Suprapubic skin (tissue), 4 donors: ENCODE measurements at regions not wholly inside any gene's neighbourhood (a gene's known extent, or its start where the extent isn't known, plus 50 kb on each side); places are given as distances from the start of the nearest gene placed in this dataset.

Source experiments
- DNase-seq, 2 donors: peaks; one replicate each; pipeline ENCODE4 v3.0.0-alpha.2; 2019; ENCODE audit warnings: low spot score in 2 of 2
- H3K27ac ChIP-seq: fragments of 200-600 bp; sonication (generic); one replicate; pipeline ENCODE4 v1.5.1; 2019
- H3K27me3 ChIP-seq: fragments of 200-600 bp; sonication (generic); one replicate; pipeline ENCODE4 v1.5.1; 2019
- H3K36me3 ChIP-seq: fragments of 200-600 bp; sonication (generic); one replicate; pipeline ENCODE4 v1.5.1; 2019
- H3K4me1 ChIP-seq: fragments of 200-600 bp; sonication (generic); one replicate; pipeline ENCODE4 v1.5.1; 2019
- H3K4me3 ChIP-seq: fragments of 200-600 bp; sonication (generic); one replicate; pipeline ENCODE4 v1.5.1; 2019; ENCODE audit warnings: mild to moderate bottlenecking
- H3K9me3 ChIP-seq: fragments of 200-600 bp; sonication (generic); one replicate; pipeline ENCODE4 v1.5.1; 2019
- CTCF ChIP-seq, 2 donors: fragments of 200-600 bp in 1 of 2; fragments of 450-650 bp in 1 of 2; sonication (generic) in 1 of 2; IDR thresholded peaks; one replicate each; pipeline ENCODE4 v1.5.1; 2016 to 2019; ENCODE audit warnings: antibody characterized with exemption in 2 of 2, mild to moderate bottlenecking in 1 of 2, moderate library complexity in 1 of 2
- EP300 ChIP-seq: sonication (generic); formaldehyde crosslinking; IDR thresholded peaks from one replicate; pipeline ENCODE4 v1.6.1; 2017; ENCODE audit warnings: antibody characterized with exemption
- POLR2A ChIP-seq, 2 donors: fragments of 450-650 bp; IDR thresholded peaks; one replicate each; pipeline ENCODE4 v1.6.1; 2017; ENCODE audit warnings: antibody characterized with exemption in 2 of 2, mild to moderate bottlenecking in 2 of 2, moderate library complexity in 2 of 2
- POLR2AphosphoS5 ChIP-seq, 3 donors: sonication (generic); formaldehyde crosslinking; IDR thresholded peaks; one replicate each; pipeline ENCODE4 v1.6.1; 2017; ENCODE audit warnings: antibody characterized with exemption in 3 of 3
- WGBS: methylation state at CpG from one replicate; pipeline ENCODE4 v1.1.5; 2018; 5-methylcytosine and 5-hydroxymethylcytosine counted together

- TF ChIP-seq EP300 (no peak), POLR2AphosphoS5 (IDR thresholded peaks at IDR 0.05) (no peak), CTCF (IDR thresholded peaks at IDR 0.05) (no peak), POLR2A (IDR thresholded peaks at IDR 0.05) (no peak)
- 54% methylated on average over 5 of the region's 5 CpGs for WGBS
- H3K4me1 ChIP-seq = no peaks in the 10 kb centered on the region
- no peaks in the 10 kb centered on the region for H3K27me3 ChIP-seq
- no peak for DNase-seq
- H3K36me3 ChIP-seq = no peaks in the 10 kb centered on the region
- H3K27ac ChIP-seq = no peak overlapping the region
- no peaks in the 10 kb centered on the region for H3K9me3 ChIP-seq
- H3K4me3 ChIP-seq = no peak overlapping the region
These were observed 109.2 kb downstream of the NOL4 start for GRCh38 chr18:34115409-34116081.

- DNase-seq = no peak
- Histone ChIP-seq H3K4me1 (no peaks in the 10 kb centered on the region), H3K36me3 (no peaks in the 10 kb centered on the region), H3K27me3 (no peaks in the 10 kb centered on the region), H3K27ac (no peak overlapping the region), H3K4me3 (no peak overlapping the region), H3K9me3 (no peaks in the 10 kb centered on the region)
- TF ChIP-seq CTCF (IDR thresholded peaks at IDR 0.05) (no peak), POLR2A (IDR thresholded peaks at IDR 0.05) (no peak), EP300 (no peak), POLR2AphosphoS5 (IDR thresholded peaks at IDR 0.05) (no peak)
- WGBS = 78% methylated on average over 4 of the region's 4 CpGs
These were observed 109.7 kb downstream of the NOL4 start for GRCh38 chr18:34114996-34115395.

DNA sequence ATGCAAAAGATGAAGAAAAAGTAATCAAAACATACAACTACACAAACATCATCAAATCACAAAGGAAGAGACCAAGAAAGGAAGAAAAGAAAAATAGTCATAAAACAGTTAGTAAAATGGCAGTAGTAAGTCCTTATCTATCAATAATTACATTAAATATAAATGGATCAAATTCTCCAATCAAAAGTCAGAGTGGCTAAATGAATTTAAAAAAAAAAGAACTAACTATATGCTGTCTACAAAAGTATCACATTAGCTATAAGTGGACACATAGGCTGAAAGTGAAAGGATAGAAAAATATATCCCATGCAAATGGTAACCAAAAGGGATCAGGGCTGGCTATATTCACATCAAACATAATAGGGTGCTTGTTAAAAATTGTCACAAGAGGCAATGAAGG is 116.5 kb downstream of the NOL4 start:
- Histone ChIP-seq H3K27ac (no peak overlapping the region), H3K27me3 (no peaks in the 10 kb centered on the region), H3K4me3 (no peak overlapping the region), H3K9me3 (no peaks in the 10 kb centered on the region), H3K36me3 (no peaks in the 10 kb centered on the region), H3K4me1 (no peaks in the 10 kb centered on the region)
- TF ChIP-seq CTCF (IDR thresholded peaks at IDR 0.05) (no peak), POLR2A (IDR thresholded peaks at IDR 0.05) (no peak), EP300 (no peak), POLR2AphosphoS5 (IDR thresholded peaks at IDR 0.05) (no peak)
- no peak for DNase-seq

GRCh38 chr18:34098109-34098508 is 126.6 kb downstream of the NOL4 start:
- H3K27me3 ChIP-seq = no peaks in the 10 kb centered on the region
- H3K4me3 ChIP-seq = no peak overlapping the region
- TF ChIP-seq POLR2AphosphoS5 (IDR thresholded peaks at IDR 0.05) = no peak
- TF ChIP-seq CTCF (IDR thresholded peaks at IDR 0.05) = no peak
- no peak for TF ChIP-seq POLR2A (IDR thresholded peaks at IDR 0.05)
- TF ChIP-seq EP300 = no peak
- no peaks in the 10 kb centered on the region for H3K9me3 ChIP-seq
- no peaks in the 10 kb centered on the region for H3K4me1 ChIP-seq
- no peaks in the 10 kb centered on the region for H3K36me3 ChIP-seq
- WGBS = 59% methylated on average over 2 of the region's 2 CpGs
- no peak overlapping the region for H3K27ac ChIP-seq
- DNase-seq = no peak

GRCh38 chr18:34097312-34097711 is 127.4 kb downstream of the NOL4 start:
- no peaks in the 10 kb centered on the region for H3K9me3 ChIP-seq
- no peak overlapping the region for H3K4me3 ChIP-seq
- H3K27ac ChIP-seq = no peak overlapping the region
- TF ChIP-seq CTCF (IDR thresholded peaks at IDR 0.05) = no peak
- TF ChIP-seq POLR2AphosphoS5 (IDR thresholded peaks at IDR 0.05) = no peak
- TF ChIP-seq POLR2A (IDR thresholded peaks at IDR 0.05) = no peak
- TF ChIP-seq EP300 = no peak
- H3K36me3 ChIP-seq = no peaks in the 10 kb centered on the region
- no peak for DNase-seq
- H3K4me1 ChIP-seq = no peaks in the 10 kb centered on the region
- no peaks in the 10 kb centered on the region for H3K27me3 ChIP-seq
- 72% methylated on average over 1 of the region's 1 CpG for WGBS
